ENCODE measurements at regions not wholly inside any gene's neighbourhood (a gene's known extent, or its start where the extent isn't known, plus 50 kb on each side); places are given as distances from the start of the nearest gene placed in this dataset.

DNA sequence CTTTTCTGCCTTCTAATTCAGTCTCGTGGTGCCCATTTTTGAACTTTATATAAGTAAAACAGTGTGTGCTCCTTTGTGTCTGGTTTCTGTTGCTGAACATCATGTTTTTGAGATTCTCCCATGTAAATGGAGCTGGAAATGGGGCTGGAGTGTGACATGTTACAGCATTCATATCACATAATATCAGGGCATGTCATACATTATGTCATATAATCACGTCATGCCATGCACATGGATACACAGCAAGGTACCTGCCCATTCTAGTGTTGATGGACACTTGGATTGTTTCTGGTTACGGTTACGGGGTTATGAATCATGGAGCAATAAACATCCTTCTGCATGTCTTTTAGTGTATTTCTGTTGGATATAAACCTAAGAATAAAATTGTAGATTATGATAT, 117.1 kb upstream of the MYT1L start:
- no peaks in the 10 kb centered on the region for H3K9me3 ChIP-seq
- no peak overlapping the region for H3K9ac ChIP-seq
- H3F3A ChIP-seq (replicated peaks; ENCODE audit: insufficient read depth) = no peaks in the 10 kb centered on the region
- no peaks in the 10 kb centered on the region; a peak in 1 of 4 replicates for H3K4me1 ChIP-seq (ENCODE audit: control insufficient read depth in 1 of 2, insufficient read depth in 2 of 2, low read depth in 1 of 2, low read length in 1 of 2)
- no peaks in the 10 kb centered on the region for H3K27me3 ChIP-seq (ENCODE audit: insufficient read depth)
- H3K36me3 ChIP-seq (replicated peaks in 1 of 2; ENCODE audit: control insufficient read depth in 1 of 2, insufficient read depth in 2 of 2, low read length in 1 of 2) = no peaks in the 10 kb centered on the region
- H3K4me3 ChIP-seq (ENCODE audit: low read depth in 2 of 2, low read length in 1 of 2) = no peak overlapping the region
- H3K9me2 ChIP-seq = no peaks in the 10 kb centered on the region
- TF ChIP-seq RAD21 (IDR thresholded peaks at IDR 0.05; ENCODE audit: low read length) (no peak), YY1 (IDR thresholded peaks at IDR 0.05; ENCODE audit: low read depth) (no peak), TCF12 (IDR thresholded peaks at IDR 0.05) (no peak), EZH2phosphoT487 (IDR thresholded peaks at IDR 0.05; ENCODE audit: borderline replicate concordance, low read depth) (no peak), RFX5 (IDR thresholded peaks at IDR 0.05; ENCODE audit: low read length) (no peak), RXRA (IDR thresholded peaks at IDR 0.05; ENCODE audit: borderline replicate concordance, low read depth) (no peak), FOXM1 (IDR thresholded peaks at IDR 0.05; ENCODE audit: low read depth) (no peak), TAF1 (IDR thresholded peaks at IDR 0.05; ENCODE audit: borderline replicate concordance, low read depth, low read length) (no peak), GABPA (IDR thresholded peaks at IDR 0.05; ENCODE audit: low read depth) (no peak), MEF2A (IDR thresholded peaks at IDR 0.05; ENCODE audit: borderline replicate concordance, low read depth) (no peak), CHD2 (IDR thresholded peaks at IDR 0.05; ENCODE audit: low read length, partially characterized antibody) (no peak), JUND (IDR thresholded peaks at IDR 0.05) (no peak)
- TF ChIP-seq, protein P1, sequence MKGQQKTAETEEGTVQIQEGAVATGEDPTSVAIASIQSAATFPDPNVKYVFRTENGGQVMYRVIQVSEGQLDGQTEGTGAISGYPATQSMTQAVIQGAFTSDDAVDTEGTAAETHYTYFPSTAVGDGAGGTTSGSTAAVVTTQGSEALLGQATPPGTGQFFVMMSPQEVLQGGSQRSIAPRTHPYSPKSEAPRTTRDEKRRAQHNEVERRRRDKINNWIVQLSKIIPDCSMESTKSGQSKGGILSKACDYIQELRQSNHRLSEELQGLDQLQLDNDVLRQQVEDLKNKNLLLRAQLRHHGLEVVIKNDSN (IDR thresholded peaks at IDR 0.05; ENCODE audit: borderline replicate concordance, low read depth) = no peak
- CTCF ChIA-PET = no interaction called here
- no peaks in the 10 kb centered on the region for H4K20me1 ChIP-seq (ENCODE audit: insufficient read depth)
- no peaks in the 10 kb centered on the region for H3K79me2 ChIP-seq (ENCODE audit: insufficient read depth)
- H3K4me2 ChIP-seq = no peak overlapping the region
- no peak overlapping the region for H3K27ac ChIP-seq (ENCODE audit: low read depth in 2 of 2, low read length in 1 of 2)
- no peak for DNase-seq
- no peak overlapping the region for H2AFZ ChIP-seq (ENCODE audit: low read depth)
- POLR2A ChIA-PET = no interaction called here
- 31% methylated on average over 4 of the region's 4 CpGs for WGBS (ENCODE audit: low lambda C conversion rate)

GRCh38 chr2:2422621-2423020, 91.5 kb upstream of the MYT1L start:
- Histone ChIP-seq H4K20me1 (ENCODE audit: insufficient read depth) (no peaks in the 10 kb centered on the region), H3K9me3 (no peaks in the 10 kb centered on the region; the same call in 1 of the 2 replicates), H3F3A (replicated peaks; ENCODE audit: insufficient read depth) (no peaks in the 10 kb centered on the region), H3K9ac (no peak overlapping the region), H3K27ac (ENCODE audit: low read depth in 2 of 2, low read length in 1 of 2) (no peak overlapping the region), H3K4me2 (no peak overlapping the region), H3K4me3 (ENCODE audit: low read depth in 2 of 2, low read length in 1 of 2) (no peak overlapping the region), H3K27me3 (ENCODE audit: insufficient read depth) (no peaks in the 10 kb centered on the region), H3K9me2 (no peaks in the 10 kb centered on the region), H3K4me1 (ENCODE audit: control insufficient read depth in 1 of 2, insufficient read depth in 2 of 2, low read depth in 1 of 2, low read length in 1 of 2) (no peaks in the 10 kb centered on the region), H3K36me3 (replicated peaks in 1 of 2; ENCODE audit: control insufficient read depth in 1 of 2, insufficient read depth in 2 of 2, low read length in 1 of 2) (no peaks in the 10 kb centered on the region), H2AFZ (ENCODE audit: low read depth) (no peak overlapping the region), H3K79me2 (ENCODE audit: insufficient read depth) (no peaks in the 10 kb centered on the region)
- ChIA-PET CTCF (no interaction called here), POLR2A (no interaction called here)
- DNase-seq = no peak
- WGBS (ENCODE audit: low lambda C conversion rate) = 14% methylated on average over 5 of the region's 5 CpGs
- TF ChIP-seq RCOR1 (IDR thresholded peaks at IDR 0.05; ENCODE audit: low read length) = no peak
- TF ChIP-seq, protein P2, sequence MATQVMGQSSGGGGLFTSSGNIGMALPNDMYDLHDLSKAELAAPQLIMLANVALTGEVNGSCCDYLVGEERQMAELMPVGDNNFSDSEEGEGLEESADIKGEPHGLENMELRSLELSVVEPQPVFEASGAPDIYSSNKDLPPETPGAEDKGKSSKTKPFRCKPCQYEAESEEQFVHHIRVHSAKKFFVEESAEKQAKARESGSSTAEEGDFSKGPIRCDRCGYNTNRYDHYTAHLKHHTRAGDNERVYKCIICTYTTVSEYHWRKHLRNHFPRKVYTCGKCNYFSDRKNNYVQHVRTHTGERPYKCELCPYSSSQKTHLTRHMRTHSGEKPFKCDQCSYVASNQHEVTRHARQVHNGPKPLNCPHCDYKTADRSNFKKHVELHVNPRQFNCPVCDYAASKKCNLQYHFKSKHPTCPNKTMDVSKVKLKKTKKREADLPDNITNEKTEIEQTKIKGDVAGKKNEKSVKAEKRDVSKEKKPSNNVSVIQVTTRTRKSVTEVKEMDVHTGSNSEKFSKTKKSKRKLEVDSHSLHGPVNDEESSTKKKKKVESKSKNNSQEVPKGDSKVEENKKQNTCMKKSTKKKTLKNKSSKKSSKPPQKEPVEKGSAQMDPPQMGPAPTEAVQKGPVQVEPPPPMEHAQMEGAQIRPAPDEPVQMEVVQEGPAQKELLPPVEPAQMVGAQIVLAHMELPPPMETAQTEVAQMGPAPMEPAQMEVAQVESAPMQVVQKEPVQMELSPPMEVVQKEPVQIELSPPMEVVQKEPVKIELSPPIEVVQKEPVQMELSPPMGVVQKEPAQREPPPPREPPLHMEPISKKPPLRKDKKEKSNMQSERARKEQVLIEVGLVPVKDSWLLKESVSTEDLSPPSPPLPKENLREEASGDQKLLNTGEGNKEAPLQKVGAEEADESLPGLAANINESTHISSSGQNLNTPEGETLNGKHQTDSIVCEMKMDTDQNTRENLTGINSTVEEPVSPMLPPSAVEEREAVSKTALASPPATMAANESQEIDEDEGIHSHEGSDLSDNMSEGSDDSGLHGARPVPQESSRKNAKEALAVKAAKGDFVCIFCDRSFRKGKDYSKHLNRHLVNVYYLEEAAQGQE (IDR thresholded peaks at IDR 0.05; ENCODE audit: low read depth, low read length) = no peak
- no peak for TF ChIP-seq RFX5 (IDR thresholded peaks at IDR 0.05; ENCODE audit: low read length)
- TF ChIP-seq, protein P3, sequence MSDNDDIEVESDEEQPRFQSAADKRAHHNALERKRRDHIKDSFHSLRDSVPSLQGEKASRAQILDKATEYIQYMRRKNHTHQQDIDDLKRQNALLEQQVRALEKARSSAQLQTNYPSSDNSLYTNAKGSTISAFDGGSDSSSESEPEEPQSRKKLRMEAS (IDR thresholded peaks at IDR 0.05; ENCODE audit: low read depth) = no peak
- no peak for TF ChIP-seq CHD2 (IDR thresholded peaks at IDR 0.05; ENCODE audit: low read length, partially characterized antibody)
- no peak for TF ChIP-seq NFIC (IDR thresholded peaks at IDR 0.05; ENCODE audit: borderline replicate concordance)
- TF ChIP-seq EP300 (IDR thresholded peaks at IDR 0.05; ENCODE audit: borderline replicate concordance in 1 of 2, low read depth in 1 of 2, low read length in 1 of 2) = no peak
- no peak for TF ChIP-seq SMC3 (IDR thresholded peaks at IDR 0.05; ENCODE audit: low read depth, low read length)
- no peak for TF ChIP-seq ELF1 (IDR thresholded peaks at IDR 0.05)
- no peak for TF ChIP-seq GABPA (IDR thresholded peaks at IDR 0.05; ENCODE audit: low read depth)
- TF ChIP-seq RXRA (IDR thresholded peaks at IDR 0.05; ENCODE audit: borderline replicate concordance, low read depth) = no peak
- no peak for TF ChIP-seq JUND (IDR thresholded peaks at IDR 0.05)
- TF ChIP-seq PBX3 (IDR thresholded peaks at IDR 0.05) = no peak
- TF ChIP-seq, protein P1 (IDR thresholded peaks at IDR 0.05; ENCODE audit: borderline replicate concordance, low read depth) = no peak
